Keratinocyte (primary cell): ENCODE measurements at regions not wholly inside any gene's neighbourhood (a gene's known extent, or its start where the extent isn't known, plus 50 kb on each side); places are given as distances from the start of the nearest gene placed in this dataset.

Source experiments
- CTCF ChIP-seq, 3 experiments: IDR thresholded peaks in 1 of 3; conservative IDR thresholded peaks in 1 of 3; optimal IDR thresholded peaks in 1 of 3; 2 replicates in 2 of 3; 3 replicates in 1 of 3; pipeline versions ENCODE3 to v1.5.1; 2011; ENCODE audit warnings: low read length in 3 of 3, mild to moderate bottlenecking in 3 of 3, moderate library complexity in 2 of 3, control low read depth in 1 of 3, inconsistent platforms in 1 of 3; ENCODE audit not compliant: insufficient read depth in 2 of 3; ENCODE audit errors: extremely low read depth in 1 of 3
- EZH2 ChIP-seq: IDR thresholded peaks from one replicate; pipeline ENCODE4 v1.6.1; 2012; ENCODE audit warnings: inconsistent platforms, mild to moderate bottlenecking, low read length, moderate library complexity

DNA sequence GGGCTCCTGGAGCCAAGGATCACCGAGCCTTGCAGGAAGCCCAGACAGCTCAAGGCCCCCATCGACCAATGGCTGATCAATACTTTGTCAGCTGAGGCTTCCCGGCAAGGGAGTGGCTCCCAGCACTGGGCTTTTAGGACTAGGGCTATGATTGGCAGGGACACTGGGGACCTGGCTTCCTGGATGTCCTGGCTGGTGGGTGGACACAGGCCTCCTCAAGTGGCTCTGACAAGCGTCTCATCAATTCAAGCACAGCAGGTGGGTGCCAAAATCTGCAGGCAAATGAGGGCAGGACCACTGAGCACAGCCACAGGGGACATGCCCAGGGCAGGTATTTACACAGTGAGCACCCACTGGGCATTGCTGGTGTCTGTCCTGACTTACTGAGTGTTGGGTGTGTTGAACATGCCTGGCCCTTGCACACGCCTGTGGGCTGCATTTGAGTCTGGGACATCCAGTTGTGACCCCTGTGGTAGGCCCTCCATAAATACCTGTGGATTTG, 420.1 kb upstream of the SULF2 start:
- TF ChIP-seq EZH2 (no peak), CTCF (optimal IDR thresholded peaks at IDR 0.05 in 1 of 3, IDR thresholded peaks at IDR 0.05 in 1 of 3, conservative IDR thresholded peaks at IDR 0.05 in 1 of 3; ENCODE audit: extremely low read depth in 1 of 3, insufficient read depth in 2 of 3, low read length in 3 of 3) (no peak)
